ENCODE measurements at regions not wholly inside any gene's neighbourhood (a gene's known extent, or its start where the extent isn't known, plus 50 kb on each side); places are given as distances from the start of the nearest gene placed in this dataset.
A peak's percentile ranks its signal among the peaks of the same experiment; 100 is the strongest.

DNA sequence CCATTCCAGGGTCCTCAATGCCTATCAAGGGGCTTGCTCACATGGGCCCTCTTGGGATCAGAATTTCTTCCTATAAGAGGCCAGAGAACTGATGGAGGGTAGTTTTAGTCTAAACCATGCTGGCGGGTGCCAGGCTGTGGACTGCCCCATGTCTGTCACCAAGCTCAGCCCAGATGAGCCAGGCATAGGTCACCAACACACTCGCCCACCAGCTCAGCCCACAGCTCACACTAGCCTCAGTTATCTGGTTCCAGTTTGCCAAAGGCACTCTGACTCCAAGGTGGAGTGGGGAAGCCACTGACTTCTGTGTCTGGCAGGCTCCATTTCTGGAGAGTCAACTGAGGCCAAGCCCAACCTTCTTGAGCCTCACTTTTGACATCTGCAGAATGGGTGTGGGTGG, 50.7 kb upstream of the INSYN1 start:
- no peak for ATAC-seq (ENCODE audit: poor library complexity)
- intact Hi-C loops (cut with DNase I): no loop called here
- no peak for DNase-seq

DNA sequence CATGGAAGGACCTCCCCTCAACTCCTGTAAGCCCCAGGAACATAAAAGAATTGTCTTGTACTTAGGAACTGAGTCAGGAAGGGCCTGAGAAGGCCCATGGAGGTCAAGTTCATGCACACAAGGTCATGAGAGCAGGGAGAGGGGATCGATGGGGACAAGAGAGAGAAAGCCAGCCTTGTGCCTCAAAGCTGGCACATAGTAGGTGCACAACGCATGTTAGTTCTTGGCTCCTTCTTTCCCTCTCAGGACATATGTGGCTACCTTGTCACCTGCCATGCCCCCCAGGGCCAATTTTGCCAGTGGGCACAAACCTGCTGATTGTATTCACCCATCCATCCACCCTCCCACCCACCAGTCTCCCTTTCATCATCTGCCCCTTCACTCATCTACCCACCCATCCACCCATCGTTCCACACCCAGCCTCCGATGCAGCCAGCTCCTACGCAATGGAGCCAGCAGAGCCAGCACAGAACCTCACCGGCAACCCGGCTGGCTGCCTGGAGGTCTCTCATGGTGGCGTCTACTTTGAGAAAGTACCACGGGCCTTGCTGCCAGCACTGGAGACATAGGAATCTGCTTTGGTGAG, 52.4 kb upstream of the INSYN1 start:
- DNase-seq (no peak), ATAC-seq (ENCODE audit: poor library complexity) (no peak)
- intact Hi-C loops (cut with DNase I): loop anchor here (5.0 kb wide), 1 partner anchor 62 kb away; no protein-coding TSS in a partner anchor

DNA sequence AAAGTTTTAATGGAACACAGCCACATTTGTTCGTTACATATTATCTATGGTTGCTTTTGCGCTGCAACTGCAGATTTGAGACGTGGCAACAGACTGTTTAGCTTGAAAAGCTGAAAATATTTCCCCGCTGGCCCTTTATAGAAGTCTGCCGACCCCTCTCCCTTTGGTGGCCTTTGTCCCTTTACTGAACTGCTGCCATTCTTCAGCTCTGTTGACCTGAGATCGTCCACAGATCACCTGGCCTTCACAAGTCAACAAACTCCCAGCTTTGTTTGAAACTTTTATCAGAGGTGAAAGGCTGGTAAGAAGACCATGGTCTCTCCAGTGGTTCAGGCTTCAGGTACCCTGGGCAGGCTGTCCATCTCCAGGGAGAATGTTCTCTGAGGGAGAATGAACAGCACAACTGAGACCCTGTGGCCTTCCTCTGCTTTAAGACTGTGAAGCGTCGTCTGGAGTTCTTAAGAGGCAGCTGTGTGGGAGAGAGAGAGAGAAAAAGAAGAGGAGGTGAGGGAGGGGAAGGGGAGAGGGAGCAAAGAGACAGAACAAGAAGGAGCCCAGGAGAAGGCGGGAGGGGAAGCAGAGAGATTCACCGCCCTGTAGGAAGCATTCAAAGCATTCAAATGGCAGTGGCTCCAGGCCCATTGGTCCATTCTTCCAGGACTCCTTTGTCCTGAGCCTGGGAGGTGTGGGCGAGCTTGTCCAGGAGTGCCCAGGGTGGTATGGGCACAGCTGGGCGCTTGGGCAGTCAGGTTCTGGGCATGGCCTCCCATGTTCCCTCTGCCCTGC, 53.7 kb upstream of the INSYN1 start:
- DNase-seq: no peak
- intact Hi-C loops (cut with DNase I): loop anchor here (5.0 kb wide), 1 partner anchor 60 kb away; no protein-coding TSS in a partner anchor
- no peak for ATAC-seq (ENCODE audit: poor library complexity)

DNA sequence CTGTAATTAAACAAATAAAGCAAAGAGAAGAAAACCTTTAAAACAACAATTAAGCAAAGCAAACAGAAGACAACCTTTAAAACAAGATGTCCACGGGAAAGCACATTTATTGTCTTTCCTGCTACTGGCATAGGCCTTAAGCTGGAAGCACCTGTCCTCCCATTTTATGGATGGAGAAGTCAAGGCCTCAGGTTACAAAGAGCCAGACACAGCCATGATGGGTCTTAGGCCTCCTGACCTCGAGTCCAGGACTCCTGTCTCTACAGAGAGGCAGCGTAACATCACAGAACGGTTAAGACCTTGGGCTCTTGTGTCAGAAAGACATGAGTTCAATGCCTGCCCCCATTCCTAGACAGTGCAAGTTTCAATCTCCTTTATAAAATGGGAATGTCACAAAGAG, 54.7 kb upstream of the INSYN1 start:
- no peak for DNase-seq
- no peak for ATAC-seq (ENCODE audit: poor library complexity)
- intact Hi-C loops (cut with DNase I): loop anchor here (5.0 kb wide), 1 partner anchor 59 kb away; no protein-coding TSS in a partner anchor

DNA sequence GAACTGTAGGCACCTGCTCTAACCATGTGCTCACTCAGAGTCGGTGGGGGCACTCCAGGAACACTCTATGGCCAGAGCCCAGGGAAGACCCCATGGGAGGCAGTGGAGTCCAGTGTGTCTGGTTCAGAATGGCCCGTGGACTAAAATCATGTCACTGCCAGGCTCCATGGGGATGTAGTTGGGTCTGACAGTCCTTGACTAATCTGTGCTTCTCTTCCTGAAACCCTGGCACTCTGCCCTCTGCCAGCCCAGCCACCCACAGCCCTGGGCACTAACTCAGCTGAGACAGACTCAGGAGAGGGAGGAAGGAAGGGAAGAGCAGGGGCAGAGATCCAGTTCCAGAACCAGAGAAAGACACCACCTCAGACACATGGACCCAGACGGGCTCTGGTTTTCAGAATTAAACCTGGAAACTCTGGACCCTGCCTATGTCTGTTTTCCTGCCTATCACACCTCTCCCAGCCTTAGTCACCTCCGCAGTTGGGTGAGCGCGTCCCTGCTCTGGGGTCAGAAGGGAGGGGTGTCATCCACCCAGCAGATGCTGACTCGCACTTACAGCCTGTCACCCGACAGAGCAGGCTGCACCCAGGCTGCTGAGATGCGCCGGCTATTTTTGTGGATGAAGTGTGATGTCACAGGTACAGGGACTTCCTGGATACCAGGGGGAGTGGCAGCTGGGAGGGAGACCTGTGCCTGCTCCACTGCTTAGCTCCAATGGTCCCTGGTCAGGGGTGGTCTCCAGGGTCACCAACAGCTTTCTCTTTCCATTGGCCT, 56.8 kb upstream of the INSYN1 start:
- intact Hi-C loops (cut with DNase I): loop anchor here (5.0 kb wide), 1 partner anchor 57 kb away; no protein-coding TSS in a partner anchor
- no peak for DNase-seq
- peak; percentile 72 for ATAC-seq (ENCODE audit: poor library complexity)

- DNase-seq (no peak), ATAC-seq (ENCODE audit: poor library complexity) (no peak)
- intact Hi-C loops (cut with DNase I): no loop called here
These were observed 59.8 kb upstream of the INSYN1 start for GRCh38 chr15:73812806-73813465.

- no peak for ATAC-seq (ENCODE audit: poor library complexity)
- DNase-seq: no peak
- intact Hi-C loops (cut with DNase I): no loop called here
These were observed 59.8 kb upstream of the TBC1D21 start for GRCh38 chr15:73813589-73813988.

DNA sequence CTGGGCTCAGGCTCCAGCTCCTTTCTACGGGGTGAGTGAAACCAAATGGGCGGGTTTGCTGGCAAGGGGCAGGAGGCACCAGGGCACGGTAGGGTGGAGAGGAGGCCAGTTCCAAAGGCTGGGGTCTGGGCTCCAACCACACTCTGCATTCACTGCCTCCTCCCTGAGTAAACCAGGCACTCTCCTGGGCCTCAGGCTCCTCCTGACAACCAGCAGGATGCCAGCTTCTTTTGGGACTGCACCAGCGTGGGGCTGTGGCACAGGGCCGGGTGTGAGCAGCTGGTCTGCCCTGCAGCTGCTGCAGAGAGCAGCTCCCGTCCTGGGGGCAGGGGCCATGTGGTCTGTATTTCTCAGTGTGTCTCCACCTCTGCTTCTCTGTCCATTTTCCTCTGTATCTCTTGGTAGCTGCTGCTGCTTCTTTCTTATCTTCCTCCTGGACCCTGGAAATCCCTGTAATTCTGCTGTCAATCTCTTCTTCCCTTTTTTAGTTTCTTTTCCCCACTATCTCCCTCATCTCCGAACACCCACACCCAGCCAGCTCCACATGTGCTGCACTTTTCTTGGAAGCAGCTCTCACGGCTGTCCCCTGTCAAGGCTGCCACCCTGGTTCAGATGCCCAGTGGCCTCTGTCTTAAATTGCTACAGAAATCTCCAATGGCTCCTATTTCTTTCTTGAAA, 54.9 kb upstream of the TBC1D21 start:
- DNase-seq (no peak), ATAC-seq (ENCODE audit: poor library complexity) (no peak)
- intact Hi-C loops (cut with DNase I): no loop called here

- no peak for DNase-seq
- ATAC-seq (ENCODE audit: poor library complexity): no peak
- intact Hi-C loops (cut with DNase I): no loop called here
These were observed 52.2 kb upstream of the TBC1D21 start for GRCh38 chr15:73821181-73821580.

DNA sequence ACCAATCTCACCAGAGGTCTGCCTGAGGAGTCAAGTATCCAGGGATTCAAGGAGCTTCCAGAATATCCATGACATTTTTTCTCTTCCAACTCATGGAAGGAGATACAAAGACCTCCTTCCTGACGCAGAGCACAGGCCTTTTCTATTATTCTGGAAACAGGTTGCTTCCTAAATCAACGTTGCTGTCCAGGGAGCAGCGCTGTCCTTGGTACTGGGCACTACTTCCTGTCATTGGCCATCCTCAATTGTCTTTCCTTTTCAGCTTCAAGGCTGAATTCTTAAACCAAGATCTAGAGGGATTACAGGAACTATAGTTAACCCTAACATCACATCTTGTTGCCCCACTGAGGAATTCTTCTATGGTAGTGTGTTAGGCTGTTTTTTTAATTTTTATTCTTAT, 50.4 kb upstream of the TBC1D21 start:
- ATAC-seq (ENCODE audit: poor library complexity) (no peak), DNase-seq (no peak)
- intact Hi-C loops (cut with DNase I): no loop called here

Data from Right ventricle myocardium superior (tissue), 1 donor.